ENCODE measurements at regions not wholly inside any gene's neighbourhood (a gene's known extent, or its start where the extent isn't known, plus 50 kb on each side); places are given as distances from the start of the nearest gene placed in this dataset.
"Not testable (repeated sequence)": the region's sequence is repeated elsewhere in the genome, so short reads cannot be mapped to it uniquely, and the experiment has no call there.

GRCh38 chr9:62798884-62799850 is 1609.3 kb downstream of the SPATA31A7 start:
- not testable (repeated sequence) for DNase-seq

GRCh38 chr9:62799851-62800371 is 1610.1 kb downstream of the SPATA31A7 start:
- DNase-seq = not testable (repeated sequence)

- peak; percentile 4 for DNase-seq
Observed at GRCh38 chr9:62800451-62801371, 1610.9 kb downstream of the SPATA31A7 start.

- not testable (repeated sequence) for DNase-seq
Observed at GRCh38 chr9:62801372-62801811, 1611.6 kb downstream of the SPATA31A7 start.

GRCh38 chr9:62801961-62802718 is 1612.3 kb downstream of the SPATA31A7 start:
- DNase-seq = peak; percentile 53

- DNase-seq = not testable (repeated sequence)
Observed at GRCh38 chr9:62802719-62803079, 1612.9 kb downstream of the SPATA31A7 start.

GRCh38 chr9:62803099-62803498 is 1613.3 kb downstream of the SPATA31A7 start:
- peak; percentile 2 for DNase-seq

- not testable (repeated sequence) for DNase-seq
Observed at GRCh38 chr9:62804314-62804713, 1614.5 kb downstream of the SPATA31A7 start.

GRCh38 chr9:62807424-62807823 is 1617.6 kb downstream of the SPATA31A7 start:
- not testable (repeated sequence) for DNase-seq

- DNase-seq = not testable (repeated sequence)
Observed at GRCh38 chr9:62808081-62808480, 1618.2 kb downstream of the SPATA31A7 start.

GRCh38 chr9:62810318-62810717 is 1620.5 kb downstream of the SPATA31A7 start:
- not testable (repeated sequence) for DNase-seq

- DNase-seq = not testable (repeated sequence)
Observed at GRCh38 chr9:62810811-62811315, 1621.0 kb downstream of the SPATA31A7 start.

- not testable (repeated sequence) for DNase-seq
Observed at GRCh38 chr9:62815436-62815835, 1625.6 kb downstream of the SPATA31A7 start.

GRCh38 chr9:62816331-62816730 is 1626.5 kb downstream of the SPATA31A7 start:
- not testable (repeated sequence) for DNase-seq

GRCh38 chr9:62817214-62817613 is 1627.4 kb downstream of the SPATA31A7 start:
- not testable (repeated sequence) for DNase-seq

GRCh38 chr9:62822185-62822584 is 1632.3 kb downstream of the SPATA31A7 start:
- not testable (repeated sequence) for DNase-seq

- not testable (repeated sequence) for DNase-seq
Observed at GRCh38 chr9:62827957-62828907, 1638.4 kb downstream of the SPATA31A7 start.

- DNase-seq = not testable (repeated sequence)
Observed at GRCh38 chr9:62830829-62831459, 1641.1 kb downstream of the SPATA31A7 start.

GRCh38 chr9:62833323-62834200 is 1643.7 kb downstream of the SPATA31A7 start:
- DNase-seq = not testable (repeated sequence)
